ENCODE measurements at regions not wholly inside any gene's neighbourhood (a gene's known extent, or its start where the extent isn't known, plus 50 kb on each side); places are given as distances from the start of the nearest gene placed in this dataset.

DNA sequence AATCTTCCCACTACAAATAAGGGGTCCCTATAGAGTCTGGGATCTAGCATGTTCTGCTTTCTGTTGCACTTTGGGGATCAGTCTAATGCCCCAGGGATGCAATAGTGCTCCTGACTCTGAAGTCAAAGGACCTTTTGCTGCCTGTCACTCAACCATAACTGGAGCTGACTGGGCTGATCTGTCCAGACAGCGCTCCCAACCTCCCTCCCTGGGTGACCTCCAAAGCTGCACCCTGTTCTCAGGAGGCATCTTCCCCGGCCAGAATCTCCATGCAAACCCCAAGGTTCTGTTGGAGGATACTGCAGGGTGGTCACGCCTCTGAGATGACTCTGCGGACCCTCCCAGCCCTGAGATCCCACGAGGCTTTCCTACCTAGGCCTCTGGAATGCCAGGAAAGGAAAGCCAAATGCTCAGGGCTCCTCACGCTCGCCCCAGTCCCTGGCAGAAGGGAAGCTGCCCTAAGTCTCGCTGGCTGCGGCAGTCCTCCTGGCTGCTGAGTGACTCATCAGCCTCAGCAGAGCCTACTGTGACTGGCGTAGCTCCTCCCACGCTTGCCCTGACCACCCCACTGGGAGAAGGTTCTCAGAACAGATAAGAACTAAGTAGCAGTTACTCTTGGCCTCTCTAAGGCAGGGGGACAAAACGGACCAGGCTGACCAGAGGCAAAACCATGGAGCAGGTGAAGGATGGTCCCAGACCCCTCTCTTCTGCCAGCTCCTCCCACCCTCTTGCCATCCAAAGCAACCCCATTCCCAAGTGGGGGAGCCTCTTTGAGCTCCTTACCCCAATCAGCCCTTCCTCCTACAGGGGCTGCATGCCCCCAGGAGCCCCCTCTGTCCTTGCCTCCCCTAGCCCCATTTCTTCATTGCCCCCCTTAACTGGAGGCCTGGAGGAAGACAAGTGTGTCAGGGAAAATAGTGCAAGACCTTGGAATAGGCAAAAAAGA, 124.1 kb upstream of the TNRC6C start (continued):
- TF ChIP-seq KLF1 (tag; IDR thresholded peaks at IDR 0.05) (no peak), ZNF146 (CRISPR knock-in tag; IDR thresholded peaks at IDR 0.05; ENCODE audit: unreplicated experiment) (no peak), ETV5 (CRISPR knock-in tag; IDR thresholded peaks at IDR 0.05; ENCODE audit: low read depth) (no peak), ZNF24 (IDR thresholded peaks at IDR 0.05) (no peak), CBX3 (IDR thresholded peaks at IDR 0.05; ENCODE audit: borderline replicate concordance in 1 of 2, low read length in 2 of 2) (peak in 1 of 2 experiments; percentile 31; a peak in 1 of 3 replicates), HEY1 (CRISPR knock-in tag; IDR thresholded peaks at IDR 0.05; ENCODE audit: borderline replicate concordance) (no peak), POLR3G (IDR thresholded peaks at IDR 0.05; ENCODE audit: extremely low read depth, insufficient read length, insufficient replicate concordance) (no peak), TEAD4 (IDR thresholded peaks at IDR 0.05; ENCODE audit: low read length) (peak; percentile 72), TEAD4 (CRISPR knock-in tag; IDR thresholded peaks at IDR 0.05; ENCODE audit: borderline replicate concordance) (no peak), RBBP5 (IDR thresholded peaks at IDR 0.05; ENCODE audit: borderline replicate concordance, insufficient read depth, low read length, poor library complexity, severe bottlenecking) (peak; percentile 48), TOE1 (IDR thresholded peaks at IDR 0.05; ENCODE audit: borderline replicate concordance) (no peak), TOE1 (CRISPR knock-in tag; IDR thresholded peaks at IDR 0.05; ENCODE audit: borderline replicate concordance, low read depth) (no peak), MCM5 (IDR thresholded peaks at IDR 0.05; ENCODE audit: low read depth) (no peak), EGR1 (conservative IDR thresholded peaks at IDR 0.05) (peak; percentile 95), ZKSCAN8 (CRISPR knock-in tag; IDR thresholded peaks at IDR 0.05) (no peak), ILF3 (IDR thresholded peaks at IDR 0.05; ENCODE audit: borderline replicate concordance) (no peak)
- TF ChIP-seq, protein P1, sequence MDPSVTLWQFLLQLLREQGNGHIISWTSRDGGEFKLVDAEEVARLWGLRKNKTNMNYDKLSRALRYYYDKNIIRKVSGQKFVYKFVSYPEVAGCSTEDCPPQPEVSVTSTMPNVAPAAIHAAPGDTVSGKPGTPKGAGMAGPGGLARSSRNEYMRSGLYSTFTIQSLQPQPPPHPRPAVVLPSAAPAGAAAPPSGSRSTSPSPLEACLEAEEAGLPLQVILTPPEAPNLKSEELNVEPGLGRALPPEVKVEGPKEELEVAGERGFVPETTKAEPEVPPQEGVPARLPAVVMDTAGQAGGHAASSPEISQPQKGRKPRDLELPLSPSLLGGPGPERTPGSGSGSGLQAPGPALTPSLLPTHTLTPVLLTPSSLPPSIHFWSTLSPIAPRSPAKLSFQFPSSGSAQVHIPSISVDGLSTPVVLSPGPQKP (CRISPR knock-in tag; IDR thresholded peaks at IDR 0.05): no peak
- TF ChIP-seq, protein P2, sequence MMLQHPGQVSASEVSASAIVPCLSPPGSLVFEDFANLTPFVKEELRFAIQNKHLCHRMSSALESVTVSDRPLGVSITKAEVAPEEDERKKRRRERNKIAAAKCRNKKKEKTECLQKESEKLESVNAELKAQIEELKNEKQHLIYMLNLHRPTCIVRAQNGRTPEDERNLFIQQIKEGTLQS (IDR thresholded peaks at IDR 0.05): peak; percentile 96
- TF ChIP-seq, protein P2 (CRISPR knock-in tag; conservative IDR thresholded peaks at IDR 0.05): peak; percentile 81; the same call in 1 of the 2 replicates
- TF ChIP-seq, protein P3, sequence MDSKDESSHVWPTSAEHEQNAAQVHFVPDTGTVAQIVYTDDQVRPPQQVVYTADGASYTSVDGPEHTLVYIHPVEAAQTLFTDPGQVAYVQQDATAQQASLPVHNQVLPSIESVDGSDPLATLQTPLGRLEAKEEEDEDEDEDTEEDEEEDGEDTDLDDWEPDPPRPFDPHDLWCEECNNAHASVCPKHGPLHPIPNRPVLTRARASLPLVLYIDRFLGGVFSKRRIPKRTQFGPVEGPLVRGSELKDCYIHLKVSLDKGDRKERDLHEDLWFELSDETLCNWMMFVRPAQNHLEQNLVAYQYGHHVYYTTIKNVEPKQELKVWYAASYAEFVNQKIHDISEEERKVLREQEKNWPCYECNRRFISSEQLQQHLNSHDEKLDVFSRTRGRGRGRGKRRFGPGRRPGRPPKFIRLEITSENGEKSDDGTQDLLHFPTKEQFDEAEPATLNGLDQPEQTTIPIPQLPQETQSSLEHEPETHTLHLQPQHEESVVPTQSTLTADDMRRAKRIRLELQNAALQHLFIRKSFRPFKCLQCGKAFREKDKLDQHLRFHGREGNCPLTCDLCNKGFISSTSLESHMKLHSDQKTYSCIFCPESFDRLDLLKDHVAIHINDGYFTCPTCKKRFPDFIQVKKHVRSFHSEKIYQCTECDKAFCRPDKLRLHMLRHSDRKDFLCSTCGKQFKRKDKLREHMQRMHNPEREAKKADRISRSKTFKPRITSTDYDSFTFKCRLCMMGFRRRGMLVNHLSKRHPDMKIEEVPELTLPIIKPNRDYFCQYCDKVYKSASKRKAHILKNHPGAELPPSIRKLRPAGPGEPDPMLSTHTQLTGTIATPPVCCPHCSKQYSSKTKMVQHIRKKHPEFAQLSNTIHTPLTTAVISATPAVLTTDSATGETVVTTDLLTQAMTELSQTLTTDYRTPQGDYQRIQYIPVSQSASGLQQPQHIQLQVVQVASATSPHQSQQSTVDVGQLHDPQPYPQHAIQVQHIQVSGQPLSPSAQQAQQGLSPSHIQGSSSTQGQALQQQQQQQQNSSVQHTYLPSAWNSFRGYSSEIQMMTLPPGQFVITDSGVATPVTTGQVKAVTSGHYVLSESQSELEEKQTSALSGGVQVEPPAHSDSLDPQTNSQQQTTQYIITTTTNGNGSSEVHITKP (IDR thresholded peaks at IDR 0.05; ENCODE audit: partially characterized antibody): peak; percentile 49
